Transverse colon (tissue), 3 donors: ENCODE measurements at regions not wholly inside any gene's neighbourhood (a gene's known extent, or its start where the extent isn't known, plus 50 kb on each side); places are given as distances from the start of the nearest gene placed in this dataset.

Experiments used
- CTCF ChIP-seq, 5 experiments: fragments of 200-600 bp in 3 of 5; fragments of 450-650 bp in 2 of 5; sonication (generic) in 3 of 5; IDR thresholded peaks; 1 replicate in 2 of 5; 2 replicates in 3 of 5; pipeline ENCODE4 v1.5.1; 2016 to 2017; ENCODE audit warnings: antibody characterized with exemption in 5 of 5, inconsistent platforms in 3 of 5, mild to moderate bottlenecking in 2 of 5, moderate library complexity in 1 of 5
- POLR2A ChIP-seq: fragments of 450-650 bp; IDR thresholded peaks from one replicate; pipeline ENCODE4 v1.6.1; 2016; ENCODE audit warnings: antibody characterized with exemption, mild to moderate bottlenecking, moderate library complexity

GRCh38 chr10:123357421-123357930 is 203.3 kb downstream of the BUB3 start:
- no peak for TF ChIP-seq CTCF (IDR thresholded peaks at IDR 0.05)
- no peak for TF ChIP-seq POLR2A
